ENCODE measurements at regions not wholly inside any gene's neighbourhood (a gene's known extent, or its start where the extent isn't known, plus 50 kb on each side); places are given as distances from the start of the nearest gene placed in this dataset.

DNA sequence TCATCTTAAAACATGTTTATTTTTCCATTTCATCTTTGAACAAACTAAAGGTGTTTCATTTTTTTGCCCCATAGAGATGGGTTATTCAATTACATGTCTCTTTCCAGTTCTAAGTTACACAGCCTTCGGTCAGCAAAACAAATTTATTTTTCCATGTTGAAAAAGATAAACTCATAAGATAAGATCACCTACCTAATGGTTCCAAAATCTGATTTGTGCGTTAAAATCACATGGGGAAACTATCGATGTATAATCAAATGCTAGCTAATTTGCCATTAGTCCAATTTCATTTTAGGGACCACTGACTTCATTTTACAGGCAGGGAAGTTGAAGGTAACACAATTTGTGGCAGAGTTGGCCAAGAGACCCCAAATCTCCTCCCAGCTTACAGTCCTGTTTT is 67.2 kb upstream of the ACSL1 start:
- Histone ChIP-seq H3K27me3 (ENCODE audit: control insufficient read depth, insufficient read depth, low read length) (no peaks in the 10 kb centered on the region), H3K27ac (ENCODE audit: low read depth, low read length) (no peak overlapping the region), H3K9me3 (ENCODE audit: control insufficient read depth, insufficient read depth, low read length) (no peaks in the 10 kb centered on the region), H3K4me3 (ENCODE audit: low read depth, low read length) (no peak overlapping the region)
- TF ChIP-seq, protein P1, sequence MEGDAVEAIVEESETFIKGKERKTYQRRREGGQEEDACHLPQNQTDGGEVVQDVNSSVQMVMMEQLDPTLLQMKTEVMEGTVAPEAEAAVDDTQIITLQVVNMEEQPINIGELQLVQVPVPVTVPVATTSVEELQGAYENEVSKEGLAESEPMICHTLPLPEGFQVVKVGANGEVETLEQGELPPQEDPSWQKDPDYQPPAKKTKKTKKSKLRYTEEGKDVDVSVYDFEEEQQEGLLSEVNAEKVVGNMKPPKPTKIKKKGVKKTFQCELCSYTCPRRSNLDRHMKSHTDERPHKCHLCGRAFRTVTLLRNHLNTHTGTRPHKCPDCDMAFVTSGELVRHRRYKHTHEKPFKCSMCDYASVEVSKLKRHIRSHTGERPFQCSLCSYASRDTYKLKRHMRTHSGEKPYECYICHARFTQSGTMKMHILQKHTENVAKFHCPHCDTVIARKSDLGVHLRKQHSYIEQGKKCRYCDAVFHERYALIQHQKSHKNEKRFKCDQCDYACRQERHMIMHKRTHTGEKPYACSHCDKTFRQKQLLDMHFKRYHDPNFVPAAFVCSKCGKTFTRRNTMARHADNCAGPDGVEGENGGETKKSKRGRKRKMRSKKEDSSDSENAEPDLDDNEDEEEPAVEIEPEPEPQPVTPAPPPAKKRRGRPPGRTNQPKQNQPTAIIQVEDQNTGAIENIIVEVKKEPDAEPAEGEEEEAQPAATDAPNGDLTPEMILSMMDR (IDR thresholded peaks at IDR 0.05; ENCODE audit: low read depth, low read length) = no peak
- ChIA-PET POLR2A (no interaction called here), CTCF (no interaction called here)
- no peak for DNase-seq (ENCODE audit: low read depth, low spot score)

DNA sequence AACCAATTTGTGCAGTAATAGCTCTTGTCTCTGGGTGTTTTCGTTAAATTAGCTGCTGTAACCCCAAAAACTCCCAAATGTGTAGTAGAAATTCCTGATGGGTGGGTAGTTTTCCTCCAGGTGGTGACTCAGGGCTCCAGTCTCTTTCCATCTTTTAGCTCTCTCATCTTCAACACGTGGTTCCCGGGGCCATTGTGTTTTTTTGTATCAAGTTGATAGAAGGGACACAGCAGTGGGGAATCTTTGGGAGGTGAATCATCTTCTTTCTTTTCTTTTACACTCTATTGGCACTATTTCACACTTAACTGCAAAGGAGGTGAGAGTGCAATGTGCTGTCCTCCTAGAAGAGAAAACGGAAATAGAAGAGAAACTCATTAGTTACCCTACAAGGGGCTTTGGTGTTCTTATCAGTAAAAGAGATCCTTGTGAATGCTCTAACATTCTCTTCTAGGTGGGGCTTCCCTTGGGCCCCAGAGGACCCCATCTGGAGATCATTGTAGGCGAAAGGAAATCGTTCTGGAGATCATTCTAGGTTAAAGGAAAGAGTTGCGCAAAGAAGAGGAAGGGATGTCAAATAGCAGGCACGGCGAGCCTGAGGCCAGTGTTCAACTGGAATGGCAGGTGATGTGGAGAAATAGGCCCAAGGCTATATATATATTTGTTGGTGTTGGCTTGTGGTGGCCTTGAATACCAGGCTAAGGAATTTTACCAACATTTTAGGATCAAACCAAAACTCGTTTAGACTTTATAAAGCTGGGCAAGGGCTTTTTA is 68.2 kb upstream of the ACSL1 start:
- POLR2A ChIA-PET = no interaction called here
- H3K9me3 ChIP-seq (ENCODE audit: control insufficient read depth, insufficient read depth, low read length) = no peaks in the 10 kb centered on the region
- no peaks in the 10 kb centered on the region for H3K27me3 ChIP-seq (ENCODE audit: control insufficient read depth, insufficient read depth, low read length)
- no peak for DNase-seq (ENCODE audit: low read depth, low spot score)
- no peak overlapping the region for H3K4me3 ChIP-seq (ENCODE audit: low read depth, low read length)
- CTCF ChIA-PET = no interaction called here
- H3K27ac ChIP-seq (ENCODE audit: low read depth, low read length) = no peak overlapping the region
- TF ChIP-seq, protein P1 (IDR thresholded peaks at IDR 0.05; ENCODE audit: low read depth, low read length) = no peak

DNA sequence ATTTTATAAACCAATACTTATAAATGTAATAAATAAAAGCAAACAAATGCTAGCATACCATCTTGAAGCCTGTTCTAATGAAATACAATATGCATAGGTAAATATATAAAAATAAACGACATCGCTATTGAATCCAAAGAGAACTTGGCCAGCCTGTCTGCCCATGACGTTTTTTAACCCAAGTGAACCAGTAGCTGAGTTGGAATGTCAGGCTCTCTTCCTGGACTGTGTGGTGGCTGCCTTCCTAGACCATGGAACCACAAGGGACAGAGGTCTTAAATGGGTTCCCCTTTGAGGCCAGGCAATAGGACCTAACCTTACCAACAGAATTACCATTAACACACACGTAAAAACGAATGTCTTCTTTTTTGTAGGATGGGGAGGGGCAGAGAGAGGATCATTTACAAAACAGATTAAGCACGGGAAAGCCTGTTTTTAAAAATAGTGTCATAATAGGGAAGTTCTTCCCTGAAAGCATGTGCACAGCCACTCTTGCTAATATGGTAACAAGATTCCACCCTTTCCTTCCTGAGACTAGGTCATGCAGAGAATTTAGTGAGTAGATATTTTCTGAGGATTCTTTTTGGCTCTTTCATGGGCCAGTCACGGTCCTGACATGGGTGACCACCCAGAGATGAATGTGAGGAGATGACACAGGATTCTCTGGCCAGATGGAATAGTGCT is 69.4 kb upstream of the ACSL1 start:
- H3K27ac ChIP-seq (ENCODE audit: low read depth, low read length) = no peak overlapping the region
- POLR2A ChIA-PET = no interaction called here
- H3K27me3 ChIP-seq (ENCODE audit: control insufficient read depth, insufficient read depth, low read length) = no peaks in the 10 kb centered on the region
- CTCF ChIA-PET = no interaction called here
- TF ChIP-seq, protein P1 (IDR thresholded peaks at IDR 0.05; ENCODE audit: low read depth, low read length) = no peak
- no peaks in the 10 kb centered on the region for H3K9me3 ChIP-seq (ENCODE audit: control insufficient read depth, insufficient read depth, low read length)
- no peak overlapping the region for H3K4me3 ChIP-seq (ENCODE audit: low read depth, low read length)
- DNase-seq (ENCODE audit: low read depth, low spot score) = no peak

DNA sequence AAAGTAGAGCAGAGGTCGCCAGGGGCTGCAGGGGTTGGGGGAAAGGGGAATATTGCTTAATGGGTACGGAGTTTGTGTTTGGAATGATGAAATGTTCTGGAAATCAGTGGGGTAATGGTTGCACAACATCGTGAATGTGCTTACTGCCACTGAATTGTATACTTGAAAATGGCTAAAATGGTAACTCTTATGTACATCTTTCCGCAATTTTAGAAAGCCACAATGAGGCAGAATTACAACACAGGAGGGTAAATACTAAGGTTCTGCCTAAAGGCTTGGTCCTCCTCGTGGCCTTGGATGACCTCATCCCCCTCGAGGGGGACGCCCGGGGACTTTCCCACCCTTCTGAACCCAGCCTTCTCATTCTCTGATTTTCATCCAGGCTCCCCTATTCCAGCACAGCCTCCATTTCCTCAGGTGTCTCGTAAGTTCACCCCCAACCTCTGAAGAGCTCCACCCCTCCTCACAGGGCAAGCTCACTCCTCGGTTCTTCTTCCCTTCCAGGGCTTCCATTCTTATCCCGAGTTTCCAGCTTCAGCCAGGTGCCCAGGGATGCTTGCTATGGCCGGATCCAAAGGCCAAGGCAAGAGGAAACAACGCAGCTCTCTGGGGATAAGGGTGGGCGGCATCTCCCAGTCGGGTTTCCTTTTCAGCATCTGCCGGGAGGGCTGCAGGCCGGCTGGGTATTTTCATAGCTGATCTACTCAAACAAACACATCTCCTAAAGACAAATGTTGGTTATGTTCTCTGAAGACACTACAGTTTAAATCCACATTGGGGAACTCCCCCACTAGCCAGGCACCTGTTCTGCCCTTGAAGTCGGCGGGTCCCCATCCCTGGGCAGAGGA is 71.3 kb upstream of the ACSL1 start:
- no peaks in the 10 kb centered on the region for H3K9me3 ChIP-seq (ENCODE audit: control insufficient read depth, insufficient read depth, low read length)
- POLR2A ChIA-PET = interaction anchor here (0.6 kb wide), 1 partner anchor 408 kb away, joined by 6 read pairs; no protein-coding TSS in a partner anchor
- CTCF ChIA-PET = no interaction called here

More for the DNA sequence above, 71.3 kb upstream of the ACSL1 start:
- no peak overlapping the region for H3K4me3 ChIP-seq (ENCODE audit: low read depth, low read length)
- TF ChIP-seq, protein P1 (IDR thresholded peaks at IDR 0.05; ENCODE audit: low read depth, low read length) = no peak
- no peaks in the 10 kb centered on the region for H3K27me3 ChIP-seq (ENCODE audit: control insufficient read depth, insufficient read depth, low read length)
- DNase-seq (ENCODE audit: low read depth, low spot score) = no peak
- no peak overlapping the region for H3K27ac ChIP-seq (ENCODE audit: low read depth, low read length)
